Stimulated activated CD4-positive, alpha-beta T cell treated with anti-CD3 and anti-CD28 coated beads, Interleukin-4, amount 100 ng/mL, for 48 hours (primary cell): ENCODE measurements at regions not wholly inside any gene's neighbourhood (a gene's known extent, or its start where the extent isn't known, plus 50 kb on each side); places are given as distances from the start of the nearest gene placed in this dataset.

Experiments used
- DNase-seq, 2 donors: peaks; one replicate each; pipeline ENCODE4 v3.0.0-alpha.2; 2020; ENCODE audit warnings: low read depth in 2 of 2

DNA sequence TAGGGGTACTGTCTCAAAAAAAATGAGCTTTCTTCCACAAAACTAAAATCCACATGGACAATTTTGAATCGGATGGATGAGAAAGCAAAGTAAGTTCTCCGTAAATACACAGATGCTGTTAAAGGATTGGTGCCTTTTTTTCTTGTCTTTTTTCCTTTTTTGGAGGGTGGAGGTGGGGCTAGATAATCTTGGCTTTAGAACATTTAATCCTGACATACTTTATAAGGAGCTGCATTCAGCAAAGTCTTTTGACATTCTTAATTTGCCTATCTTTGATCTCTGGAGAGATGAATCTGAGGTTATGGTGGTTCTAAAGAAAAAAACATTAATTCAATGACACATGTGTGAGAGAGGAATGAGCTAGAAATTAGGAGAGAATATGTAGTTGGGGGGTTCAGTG lies 312.3 kb upstream of the KCNJ16 start:
- no peak for DNase-seq

DNA sequence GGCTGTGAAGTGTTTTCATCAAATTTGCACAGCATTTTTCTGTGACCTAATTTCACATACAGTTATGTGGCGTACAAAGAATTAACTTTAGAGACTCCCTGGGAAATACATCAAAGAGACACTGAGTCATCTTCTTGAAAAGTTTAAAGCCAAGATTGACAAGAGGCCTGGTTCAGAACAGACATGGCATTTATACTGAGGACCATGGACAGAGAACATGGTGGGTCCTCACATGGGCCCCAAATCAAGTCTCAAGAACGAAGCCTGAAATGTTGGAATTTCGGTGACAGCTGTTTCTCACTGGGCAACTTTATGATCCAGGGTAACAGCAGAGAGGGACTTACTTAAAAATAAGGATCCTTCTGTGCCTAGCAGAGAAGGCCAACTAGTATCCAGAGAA lies 311.5 kb upstream of the KCNJ16 start:
- no peak for DNase-seq

DNA sequence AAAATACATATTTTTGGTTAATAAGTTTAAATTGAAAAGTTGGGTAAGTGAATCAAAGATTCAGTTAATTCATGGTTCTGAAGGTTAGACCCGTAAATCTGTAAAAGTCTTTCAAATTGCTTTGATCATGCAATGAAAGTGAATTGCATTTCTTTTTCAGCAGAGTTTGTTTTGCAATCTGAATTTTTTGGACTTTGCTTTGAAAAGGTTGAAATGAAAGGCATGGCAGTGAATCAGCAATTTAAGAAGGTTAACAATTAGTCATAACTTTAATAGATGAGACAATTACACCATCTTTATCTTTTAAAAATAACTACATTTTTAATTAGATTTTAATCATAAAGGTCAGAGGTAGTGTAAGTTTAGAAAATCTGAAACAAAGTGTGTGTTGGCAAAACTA lies 310.9 kb upstream of the KCNJ16 start:
- no peak for DNase-seq

- no peak for DNase-seq
These were observed 306.0 kb upstream of the KCNJ16 start for GRCh38 chr17:69769050-69769449.

DNA sequence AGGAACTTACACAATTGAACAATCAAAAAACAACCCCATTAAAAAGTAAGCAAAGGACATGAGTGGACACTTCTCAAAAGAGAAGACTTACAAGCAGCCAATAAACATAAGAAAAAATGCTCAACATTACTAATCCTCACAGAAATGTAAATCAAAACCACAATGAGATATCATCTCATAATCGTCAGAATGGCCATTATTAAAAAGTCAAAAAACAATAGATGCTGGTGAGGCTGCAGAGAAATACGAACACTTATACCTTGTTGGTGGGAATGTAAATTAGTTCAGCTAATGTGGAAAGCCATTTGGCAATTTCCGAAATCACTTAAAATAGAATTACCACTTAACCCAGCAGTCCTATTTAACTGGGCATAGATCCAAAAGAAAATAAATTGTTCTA lies 301.9 kb upstream of the KCNJ16 start:
- no peak for DNase-seq

DNA sequence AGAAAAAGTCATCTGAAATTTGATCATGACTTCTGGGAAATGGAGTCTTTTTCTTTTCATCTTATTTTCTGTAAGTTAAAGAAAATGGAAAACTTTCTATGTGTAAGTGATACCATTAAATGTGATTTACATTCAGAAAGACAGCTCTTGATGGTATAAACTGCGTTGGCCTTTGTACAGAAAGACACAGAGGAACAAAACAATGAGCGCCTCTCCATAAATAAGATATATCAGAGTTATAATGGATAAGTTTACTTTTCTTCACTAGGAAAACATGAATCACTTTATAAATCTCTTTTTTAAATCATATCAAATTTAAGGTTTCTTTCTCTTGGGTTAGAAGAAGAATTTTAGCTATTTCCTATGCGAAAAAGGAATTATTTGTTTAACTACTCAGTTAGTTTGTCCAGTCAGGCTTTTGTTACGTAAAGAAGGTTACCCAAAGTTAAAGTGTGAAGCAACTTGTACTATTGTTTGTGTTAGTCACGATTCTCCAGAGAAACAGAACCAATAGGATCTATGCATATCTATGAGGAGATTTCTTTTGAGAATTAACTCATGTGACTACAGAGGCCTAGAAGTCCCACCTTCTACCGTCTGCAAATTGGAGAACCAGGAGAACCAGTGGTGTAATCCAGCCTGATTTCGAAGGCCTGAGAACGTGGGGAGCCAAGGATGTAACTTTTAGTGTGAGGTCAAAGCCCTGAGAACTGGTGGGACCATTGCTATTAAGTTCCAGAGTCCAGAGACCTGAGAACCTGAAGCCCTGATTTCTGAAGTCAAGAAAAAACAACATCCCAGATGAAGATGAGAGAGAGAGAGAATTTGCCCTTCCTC lies 295.4 kb upstream of the KCNJ16 start:
- DNase-seq, result no peak

GRCh38 chr17:69783865-69784264 lies 291.2 kb upstream of the KCNJ16 start:
- no peak for DNase-seq

DNA sequence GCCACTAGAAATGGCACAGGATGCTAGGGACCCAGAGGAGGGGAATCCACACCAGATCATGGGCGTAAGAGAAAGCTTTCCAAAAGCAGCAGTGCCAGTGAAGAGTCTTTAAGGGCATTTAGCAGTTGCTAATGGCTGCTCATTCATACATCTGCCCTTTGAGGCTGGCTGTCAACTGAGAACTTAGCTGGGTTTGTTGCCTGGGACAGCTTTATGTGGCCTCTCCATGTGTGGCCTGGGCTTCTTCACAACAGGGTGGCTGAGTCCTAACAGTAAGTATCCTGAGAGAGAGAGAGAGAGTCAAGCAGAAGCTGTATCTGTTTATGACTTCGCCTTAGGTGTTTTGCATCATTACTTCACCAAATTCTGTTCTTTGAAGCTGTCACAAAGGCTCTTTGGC lies 286.1 kb upstream of the KCNJ16 start:
- DNase-seq, result no peak

DNA sequence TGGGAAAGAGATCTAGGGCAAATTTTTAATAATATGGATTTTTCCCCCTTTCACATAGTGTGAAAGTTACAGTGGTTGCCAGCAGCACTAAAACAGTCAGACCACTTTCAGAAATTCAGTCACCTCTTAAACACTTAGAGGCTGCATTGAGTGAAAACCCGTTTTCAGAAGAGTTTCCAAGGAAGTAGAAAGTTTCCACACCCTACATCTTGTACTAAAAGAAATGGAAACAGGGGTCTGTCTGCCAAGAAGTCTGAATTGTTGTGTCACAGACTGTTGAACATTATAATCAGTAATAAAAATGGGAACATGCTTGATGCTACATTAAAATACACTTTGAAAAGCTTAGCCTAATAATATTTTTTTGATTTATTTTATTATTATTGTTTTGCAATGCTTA lies 278.9 kb upstream of the KCNJ16 start:
- DNase-seq, result no peak

DNA sequence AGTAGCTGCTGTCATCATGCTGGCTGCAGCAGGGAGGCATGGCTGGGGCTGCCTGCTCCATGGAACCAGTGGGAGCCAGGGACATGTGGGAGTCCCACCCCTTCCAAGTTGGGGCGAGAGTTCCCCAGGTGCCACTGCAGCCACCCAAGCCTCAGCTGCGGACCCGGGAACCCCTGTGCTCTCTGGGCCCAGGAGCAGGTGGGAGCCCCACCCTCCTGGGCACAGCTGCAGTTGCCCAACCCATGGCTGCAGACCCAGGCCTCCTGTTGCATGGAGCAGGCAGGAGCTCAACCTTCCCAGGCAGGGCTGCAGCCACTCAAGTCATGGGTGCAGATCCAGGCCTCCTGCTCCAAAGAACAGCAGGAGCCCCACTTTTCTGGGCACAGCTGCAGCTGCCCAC lies 274.2 kb upstream of the KCNJ16 start:
- DNase-seq, result no peak

- DNase-seq, result no peak
These were observed 273.7 kb upstream of the KCNJ16 start for GRCh38 chr17:69801368-69801767.

GRCh38 chr17:69802045-69802740 lies 272.8 kb upstream of the KCNJ16 start:
- DNase-seq, result no peak

DNA sequence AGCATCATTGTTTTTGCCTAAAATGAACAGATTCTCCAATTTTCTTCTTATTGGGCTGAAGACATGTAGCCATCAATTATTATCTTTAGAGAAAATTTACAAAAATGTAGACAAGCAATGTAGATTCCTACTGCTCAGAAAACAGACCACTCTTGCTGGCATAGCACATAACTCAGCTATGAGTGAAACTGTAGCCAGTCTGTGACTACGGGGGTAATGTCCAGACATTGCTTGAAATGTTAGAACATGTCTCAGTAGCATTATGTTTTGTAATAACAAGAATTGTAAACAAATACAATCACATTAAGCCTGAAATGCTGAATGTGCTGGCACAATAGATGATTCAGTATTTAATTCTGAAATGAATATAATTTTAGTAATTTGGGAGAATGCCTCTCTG lies 265.7 kb upstream of the KCNJ16 start:
- DNase-seq, result no peak

DNA sequence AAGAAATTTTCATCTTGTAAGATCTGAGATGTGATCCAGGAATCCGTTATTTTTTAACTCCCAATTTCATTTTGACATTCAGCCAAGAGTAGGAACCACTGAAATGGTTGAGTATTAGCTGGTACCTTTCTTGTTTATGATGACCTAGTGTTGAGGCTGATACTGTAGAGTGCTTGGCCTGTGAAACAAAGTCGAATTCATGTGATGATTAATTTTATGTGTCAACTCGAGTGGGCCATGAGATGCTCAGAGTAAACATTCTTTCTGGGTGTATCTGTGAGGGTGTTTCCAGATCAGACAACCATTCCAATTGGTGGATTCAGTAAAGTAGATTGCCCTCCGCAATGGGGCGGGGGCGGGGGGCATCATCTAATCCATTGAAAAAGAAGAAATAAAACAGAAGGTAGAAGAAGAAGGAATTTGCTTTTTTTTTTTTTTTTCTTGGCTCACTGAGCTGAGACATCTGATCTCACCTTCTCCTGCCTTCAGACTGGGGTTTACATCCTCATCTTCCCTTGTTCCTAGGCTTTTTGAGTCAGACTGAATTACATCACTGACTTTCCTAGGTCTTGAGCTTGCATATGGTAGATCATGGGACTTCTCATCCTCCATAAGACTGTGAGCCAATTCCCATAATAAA lies 264.6 kb upstream of the KCNJ16 start:
- DNase-seq, result no peak

DNA sequence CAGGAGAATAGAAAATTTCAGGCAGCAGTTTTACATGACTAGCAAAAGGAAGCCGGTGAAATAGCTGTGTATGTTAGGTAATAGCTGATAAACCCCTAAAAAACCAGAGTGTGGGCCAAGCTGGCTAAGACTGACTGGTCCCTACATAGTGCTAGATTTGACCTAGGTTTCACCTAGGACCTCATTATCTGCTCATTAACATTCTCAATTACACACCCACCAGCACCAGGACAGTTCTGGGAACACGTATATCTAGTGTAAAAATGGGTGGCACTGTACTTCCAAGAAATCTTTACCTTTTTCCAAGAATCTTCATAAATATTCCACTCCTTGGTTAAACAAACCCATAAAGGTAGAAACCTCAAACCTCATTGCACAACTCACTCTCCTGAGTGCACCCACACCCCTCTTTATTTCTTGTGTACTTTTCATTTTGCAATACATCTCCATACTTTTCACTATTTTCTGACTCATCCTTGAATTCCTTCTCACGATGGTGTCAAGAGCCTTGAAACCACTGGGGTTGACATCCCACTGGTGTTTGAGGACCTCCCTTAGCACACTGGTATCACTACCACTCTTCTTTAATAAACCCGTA lies 262.7 kb upstream of the KCNJ16 start:
- no peak for DNase-seq

DNA sequence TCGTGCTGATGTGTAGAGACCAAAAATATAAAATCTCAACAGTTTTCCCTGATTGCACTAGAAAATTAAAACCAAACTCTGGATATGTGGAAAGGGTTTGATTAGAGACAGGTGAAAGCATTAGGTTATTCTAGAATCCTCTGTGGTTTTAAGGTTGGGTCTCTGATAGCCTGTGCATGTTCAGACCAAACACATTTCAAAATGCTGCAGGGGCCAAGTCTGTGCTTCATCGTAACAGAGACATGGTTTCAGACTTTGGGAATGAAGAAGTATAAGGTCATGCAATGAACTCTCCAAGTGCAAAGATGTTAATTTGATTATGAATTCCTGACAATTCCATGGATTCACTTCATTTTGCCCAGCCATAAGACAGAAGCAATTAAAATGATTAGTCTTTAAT lies 261.0 kb upstream of the KCNJ16 start:
- DNase-seq, result no peak

GRCh38 chr17:69815406-69815805 lies 259.6 kb upstream of the KCNJ16 start:
- DNase-seq, result no peak

GRCh38 chr17:69818467-69818866 lies 256.6 kb upstream of the KCNJ16 start:
- DNase-seq, result no peak

DNA sequence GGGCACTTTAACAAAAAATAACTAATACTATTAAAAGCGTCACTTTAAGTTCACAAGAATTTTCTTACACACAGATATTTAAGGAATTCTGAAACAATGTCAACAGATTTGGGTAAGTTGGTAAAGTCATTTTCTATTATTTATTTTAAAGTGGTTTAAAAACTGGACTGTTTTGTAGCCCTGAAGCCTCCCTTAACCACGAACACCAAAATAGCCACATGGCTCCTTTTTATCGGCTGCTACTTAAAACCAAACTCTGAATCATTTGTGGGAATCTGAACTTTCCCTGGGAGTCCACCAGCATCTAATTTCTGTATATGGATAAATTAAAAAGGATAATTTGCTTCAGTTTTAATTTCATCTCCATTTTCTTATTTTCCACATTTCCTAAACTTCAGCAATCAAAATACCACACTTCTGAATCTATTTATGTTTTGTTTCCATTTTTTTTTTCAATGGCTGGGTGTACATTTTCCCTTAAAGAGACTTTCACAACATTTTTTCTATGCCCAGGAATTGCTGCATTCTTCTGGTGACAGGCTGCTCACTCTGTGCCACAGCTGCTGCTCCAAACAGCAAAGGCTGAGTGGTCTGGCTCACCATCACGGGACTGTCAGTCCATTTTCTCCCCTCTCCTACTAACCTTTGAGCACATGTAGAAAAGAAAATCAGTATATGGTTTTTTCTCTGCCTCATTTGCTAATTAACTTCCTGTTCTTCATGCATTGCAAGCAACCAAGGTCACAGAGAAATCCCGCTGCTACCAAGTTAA lies 255.5 kb upstream of the KCNJ16 start:
- DNase-seq, result no peak

DNA sequence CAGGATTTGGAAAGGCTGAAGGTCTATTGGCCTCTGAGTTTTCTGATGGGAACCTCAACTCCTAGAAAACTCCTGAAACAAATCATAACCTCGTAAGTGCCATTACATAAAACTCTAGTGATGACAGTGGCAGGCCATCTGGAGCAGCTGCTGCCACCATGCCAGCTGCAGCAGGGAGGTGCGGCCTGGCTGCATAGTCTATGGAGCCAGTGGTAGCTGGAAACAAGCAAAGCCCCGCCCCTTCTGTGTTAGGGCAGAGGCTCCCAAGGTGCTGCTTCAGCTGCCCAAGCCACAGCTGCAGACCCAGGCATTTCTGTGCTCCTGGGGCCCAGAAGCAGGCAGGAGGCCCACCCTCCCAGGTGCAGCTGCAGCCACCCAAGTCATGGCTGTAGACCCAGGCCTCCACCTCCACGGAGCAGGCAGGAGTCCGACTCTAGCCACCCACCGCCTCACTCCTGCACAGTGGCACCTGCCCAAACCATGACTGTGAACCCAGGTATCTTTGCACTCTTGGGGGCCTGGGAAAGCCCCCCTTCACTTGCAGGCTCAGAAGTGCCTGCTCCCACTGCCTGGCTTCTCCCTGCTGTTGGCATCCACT lies 254.1 kb upstream of the KCNJ16 start:
- no peak for DNase-seq

DNA sequence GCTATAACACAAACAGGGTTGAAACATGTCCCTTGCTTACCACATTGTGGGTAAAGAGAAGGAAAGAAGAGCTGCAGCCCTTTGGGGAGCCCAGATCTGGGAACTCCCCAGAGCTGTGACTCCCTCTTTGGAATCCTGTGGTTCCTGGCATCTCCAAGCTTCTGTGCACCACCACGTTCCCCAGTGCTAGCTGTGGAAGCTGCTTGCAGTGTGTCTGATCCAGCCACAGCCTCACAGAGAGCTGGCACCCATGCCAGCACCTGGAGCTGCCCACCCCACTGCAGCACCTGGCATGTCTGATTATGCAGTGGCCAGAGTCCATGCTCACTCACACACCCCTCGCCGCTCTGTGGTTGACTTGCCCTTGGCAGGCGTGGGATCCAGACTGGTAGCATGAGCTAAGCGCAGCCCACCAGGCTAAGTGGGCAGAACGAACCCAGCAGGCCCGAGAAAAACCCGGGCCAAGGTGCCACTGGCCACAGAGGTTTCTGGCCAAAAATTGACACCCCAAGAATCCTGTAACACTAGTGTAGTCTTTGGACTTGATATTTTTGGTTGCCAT lies 252.6 kb upstream of the KCNJ16 start:
- DNase-seq, result no peak
